HG03159 (cell line): ENCODE measurements at regions not wholly inside any gene's neighbourhood (a gene's known extent, or its start where the extent isn't known, plus 50 kb on each side); places are given as distances from the start of the nearest gene placed in this dataset.
"Not testable (repeated sequence)": the region's sequence is repeated elsewhere in the genome, so short reads cannot be mapped to it uniquely, and the experiment has no call there.

Source experiments
- ATAC-seq: cut with Tn5 transposase; IDR thresholded peaks from one replicate; pipeline ENCODE4 v1.9.1; 2021; ENCODE audit warnings: mild to moderate bottlenecking, moderate library complexity; ENCODE audit not compliant: unreplicated experiment

DNA sequence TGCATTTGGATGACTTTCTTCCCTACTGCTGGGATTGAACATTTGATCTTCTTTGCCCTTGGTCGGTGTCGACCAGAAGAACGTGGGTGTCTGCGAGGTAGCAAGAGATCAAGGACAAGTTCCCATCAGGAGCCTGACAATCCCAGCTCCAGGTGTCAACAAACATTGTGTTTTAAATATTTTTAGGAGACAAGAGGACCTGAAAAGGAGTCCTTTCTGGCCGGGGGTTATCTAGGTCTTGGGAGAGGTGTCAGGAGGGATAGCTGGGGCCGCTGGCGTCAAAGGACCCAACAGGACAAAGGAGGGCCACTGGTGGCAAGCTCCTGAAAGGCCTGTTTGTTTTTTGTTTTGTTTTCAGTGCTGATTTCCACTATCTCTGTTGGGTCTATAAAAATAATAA is 308.4 kb upstream of the ERCC4 start:
- ATAC-seq, result no peak

DNA sequence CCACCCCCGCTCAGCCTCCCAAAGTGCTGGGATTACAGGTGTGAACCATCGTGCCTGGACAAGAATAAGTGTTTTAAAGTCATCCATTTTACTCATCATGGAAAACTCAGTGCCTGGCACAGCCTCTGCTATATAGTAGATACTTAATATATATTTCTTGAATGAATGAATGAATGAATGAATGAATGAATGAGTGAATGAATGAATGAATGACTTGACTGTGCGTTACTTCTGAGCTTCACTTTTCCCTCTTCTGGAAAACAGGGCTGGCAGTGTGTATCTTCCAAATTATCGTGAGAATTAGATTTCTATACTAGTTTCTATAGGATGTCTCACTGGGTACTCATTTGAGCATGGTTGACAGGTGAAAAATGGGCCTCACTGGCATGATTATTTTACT is 307.3 kb upstream of the ERCC4 start:
- ATAC-seq, result no peak

DNA sequence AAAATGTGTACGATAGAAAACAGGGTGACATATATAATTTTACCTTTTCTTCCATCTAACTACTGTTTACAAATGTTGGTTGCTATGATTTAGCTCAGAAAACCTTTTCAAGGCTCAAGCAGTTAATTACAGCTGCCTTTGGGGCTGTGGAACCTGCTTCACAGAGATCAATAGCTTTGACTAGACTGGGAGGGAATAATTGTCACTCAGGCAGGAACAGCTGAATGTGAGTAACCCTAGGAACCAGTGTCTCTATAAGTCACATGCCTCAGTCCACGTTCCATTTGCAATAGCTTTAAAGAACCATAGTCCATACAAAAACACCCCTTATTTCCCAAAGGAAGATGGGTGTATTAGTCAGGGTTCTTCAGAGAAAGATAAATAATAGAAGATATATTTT is 306.8 kb upstream of the ERCC4 start:
- no peak for ATAC-seq

DNA sequence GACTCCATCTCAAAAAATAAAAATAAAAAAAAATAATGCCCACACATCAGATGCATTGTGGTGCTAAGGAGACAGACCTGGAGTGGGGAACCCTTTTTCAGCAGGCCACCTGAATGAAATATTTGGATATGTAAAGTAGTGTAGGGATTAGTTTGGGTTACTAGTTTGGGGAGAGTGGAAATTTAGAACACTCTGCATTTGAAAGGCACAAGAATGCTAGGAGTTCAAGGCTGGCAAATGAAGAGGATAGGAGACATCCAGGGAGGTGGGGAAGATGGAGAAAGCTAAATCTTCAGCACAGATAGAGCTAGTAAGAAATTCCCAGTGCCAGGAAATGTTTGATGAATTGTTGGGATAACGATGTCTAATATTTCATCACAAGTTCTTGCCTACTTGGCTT is 298.3 kb upstream of the ERCC4 start:
- ATAC-seq, result no peak

DNA sequence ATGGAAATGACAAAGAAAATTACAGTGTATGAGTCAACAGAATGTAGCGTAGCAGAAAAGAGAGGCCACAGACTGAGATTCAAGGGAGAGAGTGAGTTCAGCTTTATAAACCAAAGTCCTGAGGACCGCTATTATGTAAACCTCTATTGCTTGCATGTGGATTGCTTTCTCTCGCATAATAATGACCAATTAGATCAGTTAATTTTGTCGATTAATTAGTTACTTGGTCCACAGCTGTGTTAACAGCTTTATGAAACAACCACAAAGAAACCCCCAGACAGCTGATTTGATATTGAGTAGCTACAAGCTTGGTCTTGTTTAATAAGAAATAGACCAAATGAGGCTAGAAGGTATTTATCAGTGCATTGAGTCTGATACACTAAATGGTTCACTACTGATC is 291.8 kb upstream of the ERCC4 start:
- ATAC-seq, result no peak

DNA sequence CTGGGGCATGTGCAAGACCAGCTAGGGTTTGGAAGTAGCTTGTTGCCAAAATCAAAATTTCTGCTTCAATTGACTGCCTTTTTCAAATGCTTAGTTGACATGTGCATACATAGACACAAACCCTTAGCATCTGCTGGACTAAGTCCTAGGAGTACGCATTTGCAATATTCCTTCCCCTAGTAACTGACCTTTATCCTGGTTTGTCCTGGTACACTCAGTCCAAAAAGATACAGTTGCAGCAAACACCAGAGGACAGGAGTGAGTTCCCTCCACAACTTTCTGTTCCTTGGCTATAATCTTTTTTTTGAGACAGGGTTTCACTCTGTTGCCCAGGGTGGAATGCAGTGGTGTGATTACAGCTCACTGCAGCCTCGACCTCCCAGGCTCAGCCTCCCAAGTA is 290.2 kb upstream of the ERCC4 start:
- no peak for ATAC-seq

DNA sequence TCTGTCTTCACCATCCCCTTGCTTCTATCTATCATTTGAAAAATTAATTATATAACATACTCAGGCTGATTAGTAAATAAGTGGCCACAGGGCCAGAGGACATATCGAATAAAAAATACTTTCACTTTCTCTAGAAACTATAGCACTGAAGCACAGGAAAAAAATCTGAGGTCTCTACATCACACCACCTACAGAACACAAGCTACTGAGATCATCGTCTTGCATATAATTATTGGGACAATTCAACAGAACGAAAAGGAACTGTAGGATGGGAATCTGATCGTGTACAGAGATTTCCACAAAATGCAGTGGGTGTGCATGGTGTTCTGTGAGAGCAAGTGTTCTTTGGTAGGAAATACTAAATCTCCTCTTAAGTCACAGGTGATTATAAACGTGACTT is 289.6 kb upstream of the ERCC4 start:
- ATAC-seq, result no peak

DNA sequence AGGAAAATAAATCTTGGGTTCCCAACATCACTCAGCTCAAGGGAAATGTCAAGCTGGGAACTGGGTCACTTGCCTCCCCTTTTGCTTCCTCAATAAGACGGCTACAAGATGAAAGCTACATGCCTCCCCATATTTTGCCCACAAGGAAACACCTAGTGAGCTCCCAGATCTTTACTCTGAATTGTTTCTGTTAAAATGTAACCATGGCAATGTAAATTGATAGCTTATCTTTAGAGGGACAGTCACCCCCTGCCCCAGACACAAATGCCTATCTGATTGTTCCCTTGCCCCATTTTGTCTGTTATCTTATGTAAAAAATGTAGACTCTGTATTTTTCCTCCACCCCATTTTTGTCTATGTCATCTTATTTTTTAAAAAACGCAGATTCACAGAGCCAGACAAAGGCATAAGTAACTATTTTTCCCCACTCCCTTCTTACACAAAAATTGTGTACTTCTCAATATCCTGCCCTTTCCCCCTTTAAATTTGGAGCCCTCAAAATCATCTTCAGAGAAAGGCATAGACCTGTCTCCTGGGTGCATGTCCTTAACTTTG is 288.7 kb upstream of the ERCC4 start:
- no peak for ATAC-seq

DNA sequence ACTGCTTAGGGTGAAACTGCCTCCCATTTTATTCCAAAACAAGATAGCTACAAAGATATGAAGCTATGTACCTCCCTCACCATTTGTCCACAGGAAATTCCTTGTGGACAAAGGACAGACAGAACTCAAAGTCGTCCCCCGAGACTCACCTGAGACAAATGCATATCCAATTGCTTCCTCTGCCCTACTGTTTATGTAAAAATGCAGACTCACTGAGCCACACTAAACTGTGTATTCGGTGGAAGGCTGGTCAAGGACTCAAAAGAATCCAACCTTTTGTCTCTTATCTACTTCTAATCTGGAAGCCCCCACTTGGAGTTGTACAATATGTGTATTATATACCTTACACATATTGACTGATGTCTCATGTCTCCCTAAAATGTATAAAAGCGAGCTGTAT is 288.0 kb upstream of the ERCC4 start:
- no peak for ATAC-seq

DNA sequence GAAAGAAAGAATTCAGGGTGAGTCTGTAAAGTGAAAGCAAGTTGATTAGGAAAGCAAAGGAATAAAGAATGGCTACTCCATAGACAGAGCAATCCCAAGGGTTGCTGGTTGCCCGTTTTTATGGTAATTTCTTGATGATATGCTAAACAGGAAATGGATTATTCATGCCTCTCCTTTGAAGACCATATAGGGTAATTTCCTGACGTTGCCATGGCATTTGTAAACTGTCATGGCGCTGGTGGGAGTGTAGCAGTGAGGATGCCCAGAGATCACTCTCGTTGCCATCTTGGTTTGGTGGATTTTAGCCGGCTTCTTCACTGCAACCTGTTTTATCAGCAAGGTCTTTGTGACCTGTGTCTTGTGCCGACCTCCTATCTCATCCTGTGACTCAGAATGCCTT is 287.4 kb upstream of the ERCC4 start:
- ATAC-seq, result not testable (repeated sequence)

DNA sequence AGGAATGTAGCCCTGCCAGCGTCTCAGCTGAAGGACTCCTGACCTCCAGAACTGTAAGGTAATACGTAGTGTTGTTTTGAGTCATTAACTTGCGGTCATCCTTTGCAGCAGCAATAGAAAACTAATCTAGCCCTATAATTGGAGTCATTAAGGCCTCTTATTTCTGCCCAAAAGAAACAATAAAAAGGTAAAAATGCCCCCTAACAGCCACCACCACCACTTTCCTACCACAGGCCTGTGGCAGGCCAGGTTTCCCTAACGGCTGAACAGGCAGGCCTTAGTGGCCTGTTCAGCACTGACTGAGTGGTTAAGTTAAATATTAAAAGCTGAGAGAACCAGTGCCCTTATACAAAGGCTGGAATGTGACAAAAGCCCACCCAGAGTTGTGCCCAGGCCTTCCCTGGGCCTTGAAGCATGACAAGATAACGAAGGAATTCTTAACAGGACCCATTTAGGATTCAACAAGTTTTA is 286.5 kb upstream of the ERCC4 start:
- ATAC-seq, result no peak

DNA sequence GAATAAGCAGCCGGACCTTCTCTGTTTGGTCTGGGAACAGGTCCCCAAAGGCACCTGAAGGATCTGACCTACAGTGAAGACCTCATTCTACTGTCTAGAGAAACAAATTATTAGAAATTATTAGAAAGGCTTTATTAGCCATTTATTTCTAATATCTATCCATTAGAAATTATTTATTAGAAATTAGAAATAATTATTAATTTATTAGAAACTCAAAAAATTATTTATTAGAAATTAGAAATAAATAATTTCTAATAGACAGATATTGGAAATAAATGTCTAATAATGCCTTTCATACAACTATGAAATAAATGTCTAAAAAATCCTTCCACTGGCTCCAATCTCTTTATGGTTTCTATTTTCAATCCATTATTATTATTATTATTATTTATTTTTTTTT is 285.7 kb upstream of the ERCC4 start:
- no peak for ATAC-seq

DNA sequence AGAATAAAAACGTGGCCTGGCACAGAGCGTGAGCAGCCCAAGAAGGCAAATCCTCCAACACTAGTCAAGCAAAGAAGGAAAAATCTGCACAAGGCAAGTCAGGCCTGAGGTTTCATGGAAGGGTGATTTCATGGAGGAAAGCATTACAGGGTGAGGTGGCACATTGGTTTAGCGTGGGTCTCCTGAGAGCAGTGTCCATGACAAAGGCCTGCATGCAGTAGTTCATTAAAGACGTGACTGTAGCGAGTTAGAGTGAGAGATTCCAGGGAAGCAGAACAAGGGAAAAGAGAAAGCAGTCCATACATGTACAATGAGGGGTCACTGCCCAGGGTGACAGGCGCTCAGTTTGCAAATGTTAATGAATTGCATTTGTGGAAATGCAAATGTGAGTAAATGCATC is 285.0 kb upstream of the ERCC4 start:
- no peak for ATAC-seq

DNA sequence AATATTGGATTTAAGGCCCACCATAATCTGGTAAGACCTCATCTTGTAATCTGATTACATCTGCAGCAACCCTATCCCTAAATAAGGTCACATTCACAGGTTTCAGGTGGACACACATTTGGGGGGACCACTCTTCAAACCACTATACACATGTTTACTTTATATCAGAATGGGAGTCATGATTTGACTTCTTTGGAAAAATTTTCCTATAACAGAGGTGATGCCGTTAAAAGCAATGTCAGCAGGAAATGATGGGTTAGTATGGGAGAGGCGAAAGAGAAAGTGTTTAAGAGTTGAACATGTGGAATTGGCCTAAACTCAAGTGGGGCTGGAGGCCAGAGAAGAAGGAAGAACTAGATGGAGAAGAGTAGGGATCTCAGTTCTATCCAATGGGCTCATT is 281.7 kb upstream of the ERCC4 start:
- ATAC-seq, result no peak

DNA sequence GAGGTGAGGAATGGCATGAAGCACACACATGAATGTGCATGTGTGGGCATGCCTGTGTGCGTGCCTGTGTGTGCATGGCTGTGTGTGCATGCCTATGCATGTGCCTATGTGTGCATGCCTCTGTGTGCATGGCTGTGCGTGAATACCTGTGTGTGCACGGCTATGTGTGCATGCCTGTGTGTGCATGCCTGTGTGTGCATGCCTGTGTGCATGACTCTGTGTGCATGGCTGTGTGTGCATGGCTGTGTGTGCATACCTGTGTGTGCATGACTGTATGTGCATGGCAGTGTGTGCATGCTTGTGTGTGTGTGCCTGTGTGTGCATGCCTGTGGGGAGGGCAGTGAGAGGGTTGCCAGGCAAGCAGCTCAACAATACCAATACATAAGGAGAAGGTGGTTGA is 276.5 kb upstream of the ERCC4 start:
- ATAC-seq, result no peak

DNA sequence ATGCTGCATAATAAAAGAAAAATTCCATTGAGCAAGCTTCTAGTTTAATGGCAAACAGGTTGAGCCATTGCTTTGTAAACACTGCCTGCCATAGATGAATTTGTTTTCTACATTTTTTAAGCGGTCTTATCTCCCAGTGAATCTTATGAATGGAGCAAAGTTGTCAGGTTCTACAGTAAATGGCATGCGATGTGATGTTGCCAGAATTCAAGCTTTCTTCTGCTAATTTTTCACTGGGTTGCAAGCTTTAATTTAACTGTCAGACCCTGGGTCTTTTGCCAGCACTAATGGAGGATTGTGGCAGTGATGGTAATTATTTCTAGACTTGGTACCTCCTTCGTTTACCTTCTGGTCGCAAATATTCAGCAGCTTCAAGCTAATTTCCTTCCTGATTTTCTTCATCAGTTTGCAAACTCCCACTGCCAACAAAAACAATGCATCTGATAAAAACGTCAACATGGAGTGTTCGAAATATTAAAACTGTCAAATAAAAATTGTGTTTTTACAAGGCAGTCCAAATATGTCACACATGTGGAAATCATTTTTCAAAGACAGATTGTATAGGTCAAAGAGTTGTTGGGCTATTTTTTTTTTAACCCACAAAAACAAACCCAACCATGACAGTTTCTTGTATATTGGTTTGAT is 274.2 kb upstream of the ERCC4 start:
- no peak for ATAC-seq

DNA sequence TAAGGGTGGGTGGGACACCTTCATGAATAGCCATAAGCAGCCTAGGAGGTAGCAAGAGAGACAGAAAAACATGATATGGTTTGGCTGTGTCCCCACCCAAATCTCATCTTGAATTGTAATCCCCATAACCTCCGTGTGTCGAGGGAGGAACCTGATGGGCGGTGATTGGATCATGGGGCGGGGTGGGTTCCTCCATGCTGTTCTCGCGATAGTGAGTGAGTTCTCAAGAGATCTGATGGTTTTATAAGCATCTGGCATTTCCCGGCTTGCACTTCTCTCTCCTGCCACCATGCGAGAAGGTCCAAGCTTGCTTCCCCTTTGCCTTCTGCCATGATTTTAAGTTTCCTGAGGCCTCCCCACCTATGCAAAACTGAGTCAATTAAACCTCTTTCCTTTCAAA is 259.1 kb upstream of the ERCC4 start:
- no peak for ATAC-seq

DNA sequence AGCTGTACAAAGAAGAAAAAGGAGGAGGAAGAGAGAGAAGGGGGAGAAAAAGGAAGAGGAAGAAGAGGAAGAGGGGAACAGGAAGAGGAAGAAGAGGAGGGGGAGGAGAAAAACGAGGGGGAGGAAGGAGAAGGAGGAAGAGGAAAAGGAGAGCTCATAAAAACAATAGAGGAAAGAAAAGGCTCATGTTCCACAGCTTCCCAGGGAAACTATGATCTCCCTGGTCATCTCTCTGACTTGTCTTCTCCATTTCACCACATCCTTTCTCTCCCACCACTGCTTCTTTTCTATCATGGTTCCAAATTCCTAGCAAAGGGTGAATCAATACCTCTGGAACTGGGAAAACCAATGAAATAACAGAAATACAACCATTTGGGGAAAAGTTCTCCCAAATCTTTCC is 254.1 kb upstream of the ERCC4 start:
- ATAC-seq, result no peak

DNA sequence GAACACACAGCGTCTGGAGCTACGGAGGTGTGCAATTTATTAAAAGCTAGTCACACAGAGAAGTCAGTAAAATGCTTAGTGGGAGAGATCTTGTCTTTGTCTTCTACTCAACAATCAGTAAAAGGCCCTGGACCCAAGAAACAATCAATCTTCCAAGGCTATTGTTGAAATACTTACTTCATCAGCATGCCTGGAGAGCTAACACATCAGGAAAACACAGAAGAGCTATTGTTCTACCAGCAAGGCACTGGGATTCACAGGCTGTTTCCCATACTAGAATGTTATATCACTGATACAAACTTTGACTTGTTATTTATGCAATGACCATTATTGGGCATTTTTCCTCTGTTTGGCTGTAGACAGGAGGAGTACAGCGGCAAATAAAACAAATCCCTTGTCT is 247.8 kb upstream of the ERCC4 start:
- ATAC-seq, result no peak

DNA sequence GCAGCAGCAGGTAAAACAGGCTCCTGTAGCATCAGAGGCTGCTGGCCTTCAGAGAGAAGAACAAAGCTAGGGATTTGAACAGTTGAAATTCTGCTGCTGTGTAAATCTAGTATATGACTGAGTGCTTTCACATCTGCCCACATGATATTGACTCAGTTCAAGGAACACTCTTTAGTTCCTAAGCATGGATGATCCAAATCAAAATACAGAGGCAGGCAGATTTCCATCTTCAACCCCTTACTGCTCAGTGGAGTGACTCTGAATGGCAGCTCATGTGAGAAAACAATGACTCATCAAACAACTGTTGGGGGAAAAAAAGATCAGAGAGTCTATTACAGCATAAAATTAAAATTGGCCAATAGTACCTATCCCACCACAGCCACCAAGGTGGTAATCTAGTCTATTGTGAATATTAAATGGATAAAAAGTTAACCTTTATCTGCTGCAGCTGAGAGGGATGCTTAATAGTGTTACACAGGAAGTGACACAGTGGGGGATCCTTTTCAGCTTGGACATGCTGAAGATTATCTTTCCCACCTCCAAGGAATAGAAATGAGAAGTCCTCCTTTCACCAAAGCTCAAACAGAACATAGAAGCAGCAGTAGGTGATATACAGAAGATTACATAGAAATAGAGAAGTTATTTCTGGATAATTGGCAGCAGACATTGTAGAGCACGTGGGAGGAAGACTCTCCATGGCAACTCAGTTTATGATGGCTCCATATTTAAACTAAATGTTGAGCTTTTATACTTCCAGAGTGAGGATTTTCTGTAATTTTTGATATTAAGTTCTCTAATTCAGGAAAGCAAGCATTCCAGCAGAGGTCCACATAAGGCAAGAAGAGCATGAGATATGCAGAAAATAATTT is 239.7 kb upstream of the ERCC4 start:
- ATAC-seq, result no peak

DNA sequence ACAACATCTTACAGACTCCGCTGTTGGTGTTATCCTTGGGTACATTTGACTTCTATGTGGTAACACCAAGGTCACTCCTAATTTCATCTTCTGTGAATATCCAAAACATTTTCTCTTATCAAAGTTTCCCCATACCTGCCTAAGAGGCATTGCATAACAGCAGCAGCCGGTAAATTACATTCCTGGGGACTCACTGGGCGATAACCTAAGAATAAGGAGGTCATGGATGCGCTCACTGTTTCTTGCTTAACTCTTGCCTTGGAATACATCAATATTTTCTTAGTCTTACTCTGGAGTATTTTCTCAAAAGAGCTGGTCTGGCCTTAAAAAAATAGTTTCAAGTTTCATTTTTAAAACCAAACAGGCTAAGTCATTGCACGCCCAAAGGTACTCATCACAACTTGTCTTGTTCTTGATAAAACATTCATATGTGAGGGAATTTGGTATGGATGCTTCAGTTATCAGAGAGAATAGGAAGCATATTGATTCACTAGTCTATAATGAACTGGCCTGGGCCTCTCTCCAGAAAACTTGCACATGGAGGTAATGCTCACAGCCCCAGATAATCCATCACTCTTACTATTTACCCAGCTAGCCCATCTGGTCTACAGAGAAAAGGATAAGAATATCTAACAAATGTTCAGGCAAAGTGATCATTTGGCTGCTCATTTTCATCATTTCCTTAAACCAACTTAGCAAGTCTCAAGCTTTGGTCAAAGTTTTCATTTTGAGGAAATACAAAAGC is 235.0 kb upstream of the ERCC4 start:
- ATAC-seq, result no peak

DNA sequence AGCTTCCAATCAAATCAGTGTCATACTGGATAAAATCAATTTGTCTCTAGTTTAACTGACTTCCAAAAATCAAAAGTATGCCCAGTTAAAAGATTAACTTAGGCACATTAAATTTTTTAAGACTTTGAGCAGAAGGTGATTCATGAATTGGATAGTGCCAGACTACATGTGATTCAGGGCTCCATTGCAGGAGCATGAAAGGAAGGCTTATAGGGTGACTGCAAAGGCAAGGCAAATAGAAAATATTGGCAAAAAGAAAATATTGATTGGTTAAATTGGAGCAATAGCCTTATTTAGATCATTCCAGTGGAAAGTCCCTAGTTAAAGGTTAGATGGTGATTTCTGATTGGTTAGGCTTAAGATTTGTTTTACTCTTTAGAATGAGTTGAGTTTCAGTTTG is 223.9 kb upstream of the ERCC4 start:
- no peak for ATAC-seq
